Kidney epithelial cell (primary cell): ENCODE measurements at regions not wholly inside any gene's neighbourhood (a gene's known extent, or its start where the extent isn't known, plus 50 kb on each side); places are given as distances from the start of the nearest gene placed in this dataset.
"Not testable (repeated sequence)": the region's sequence is repeated elsewhere in the genome, so short reads cannot be mapped to it uniquely, and the experiment has no call there.

ENCODE experiments used
- DNase-seq: peaks from one replicate; pipeline ENCODE4 v3.0.0-alpha.2; 2010; ENCODE audit warnings: low read depth
- H3K27me3 ChIP-seq: 2 replicates; pipeline ENCODE4 v1.6.0; 2011; ENCODE audit warnings: low read length; ENCODE audit not compliant: control insufficient read depth, insufficient read depth
- H3K36me3 ChIP-seq: 2 replicates; pipeline ENCODE4 v1.5.1; 2011; ENCODE audit warnings: low read length; ENCODE audit not compliant: control insufficient read depth, insufficient read depth
- H3K4me3 ChIP-seq: 2 replicates; pipeline ENCODE4 v1.5.1; 2011; ENCODE audit warnings: low read depth, mild to moderate bottlenecking, control low read depth, low read length
- TF ChIP-seq, protein P1 (sequence below): IDR thresholded peaks from 2 replicates; pipeline ENCODE4 v1.5.1; 2011; ENCODE audit warnings: mild to moderate bottlenecking, moderate library complexity, low read length, control low read depth, inconsistent platforms; ENCODE audit not compliant: insufficient read depth, poor library complexity, severe bottlenecking

DNA sequence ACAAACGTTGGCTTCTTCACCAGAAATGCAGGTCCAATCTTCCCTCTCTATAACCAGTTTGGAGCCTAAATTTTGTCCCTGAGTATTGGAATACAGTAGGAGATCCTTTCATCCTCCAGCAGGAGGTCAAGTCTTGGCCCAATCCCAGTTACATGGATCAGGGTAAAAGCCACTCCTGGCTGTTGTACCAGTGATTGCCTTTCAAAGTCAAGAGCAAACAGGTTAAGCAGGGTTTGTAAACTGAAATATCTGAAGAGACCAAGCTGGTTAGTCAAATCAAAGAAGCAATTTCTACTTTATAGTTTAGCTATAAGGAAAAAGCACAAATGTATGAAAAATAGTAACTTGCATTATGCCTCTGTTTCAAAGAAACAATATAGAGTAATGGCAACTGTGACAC, 329.4 kb downstream of the NAF1 start:
- H3K4me3 ChIP-seq, result no peak overlapping the region
- TF ChIP-seq, protein P1, sequence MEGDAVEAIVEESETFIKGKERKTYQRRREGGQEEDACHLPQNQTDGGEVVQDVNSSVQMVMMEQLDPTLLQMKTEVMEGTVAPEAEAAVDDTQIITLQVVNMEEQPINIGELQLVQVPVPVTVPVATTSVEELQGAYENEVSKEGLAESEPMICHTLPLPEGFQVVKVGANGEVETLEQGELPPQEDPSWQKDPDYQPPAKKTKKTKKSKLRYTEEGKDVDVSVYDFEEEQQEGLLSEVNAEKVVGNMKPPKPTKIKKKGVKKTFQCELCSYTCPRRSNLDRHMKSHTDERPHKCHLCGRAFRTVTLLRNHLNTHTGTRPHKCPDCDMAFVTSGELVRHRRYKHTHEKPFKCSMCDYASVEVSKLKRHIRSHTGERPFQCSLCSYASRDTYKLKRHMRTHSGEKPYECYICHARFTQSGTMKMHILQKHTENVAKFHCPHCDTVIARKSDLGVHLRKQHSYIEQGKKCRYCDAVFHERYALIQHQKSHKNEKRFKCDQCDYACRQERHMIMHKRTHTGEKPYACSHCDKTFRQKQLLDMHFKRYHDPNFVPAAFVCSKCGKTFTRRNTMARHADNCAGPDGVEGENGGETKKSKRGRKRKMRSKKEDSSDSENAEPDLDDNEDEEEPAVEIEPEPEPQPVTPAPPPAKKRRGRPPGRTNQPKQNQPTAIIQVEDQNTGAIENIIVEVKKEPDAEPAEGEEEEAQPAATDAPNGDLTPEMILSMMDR, result no peak
- DNase-seq, result no peak
- H3K36me3 ChIP-seq, result no peaks in the 10 kb centered on the region
- no peaks in the 10 kb centered on the region for H3K27me3 ChIP-seq

DNA sequence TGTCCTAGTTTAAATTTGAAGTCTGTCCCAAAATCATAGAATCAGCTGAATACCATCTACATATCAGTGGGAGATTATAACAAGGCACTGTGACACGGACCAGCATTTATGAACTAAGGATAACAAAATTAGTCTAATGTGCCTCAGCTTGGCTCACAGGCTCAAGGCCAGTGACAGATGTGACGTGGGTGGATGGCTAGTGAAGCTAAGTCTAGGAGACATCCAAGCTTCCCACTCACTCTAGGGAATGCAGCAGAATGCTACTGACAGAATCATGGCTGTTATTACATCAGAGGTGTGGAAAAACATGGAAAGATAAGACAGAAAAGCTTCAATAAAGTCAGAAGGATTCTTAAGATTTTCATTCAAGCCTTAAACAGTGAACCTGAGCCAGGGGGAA, 329.9 kb downstream of the NAF1 start:
- H3K4me3 ChIP-seq, result no peak overlapping the region
- no peak for DNase-seq
- H3K36me3 ChIP-seq, result no peaks in the 10 kb centered on the region
- no peaks in the 10 kb centered on the region for H3K27me3 ChIP-seq
- TF ChIP-seq, protein P1, result no peak

DNA sequence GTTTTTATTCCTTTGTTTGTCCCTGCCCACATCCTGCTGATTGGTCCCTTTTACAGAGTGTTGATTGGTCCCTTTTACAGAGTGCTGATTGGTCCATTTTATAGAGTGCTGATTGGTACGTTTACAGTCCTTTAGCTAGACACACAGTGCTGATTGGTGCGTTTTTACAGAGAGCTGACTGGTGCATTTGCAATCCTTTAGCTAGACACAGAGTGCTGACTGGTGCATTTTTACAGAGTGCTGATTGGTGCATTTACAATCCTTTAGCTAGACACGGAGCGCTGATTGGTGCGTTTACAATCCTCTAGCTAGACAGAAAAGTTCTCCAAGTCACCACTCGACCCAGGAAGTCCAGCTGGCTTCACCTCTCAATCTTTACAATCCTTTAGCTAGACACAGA, 330.4 kb downstream of the NAF1 start:
- DNase-seq, H3K36me3 ChIP-seq, H3K4me3 ChIP-seq, H3K27me3 ChIP-seq: not testable (repeated sequence)

DNA sequence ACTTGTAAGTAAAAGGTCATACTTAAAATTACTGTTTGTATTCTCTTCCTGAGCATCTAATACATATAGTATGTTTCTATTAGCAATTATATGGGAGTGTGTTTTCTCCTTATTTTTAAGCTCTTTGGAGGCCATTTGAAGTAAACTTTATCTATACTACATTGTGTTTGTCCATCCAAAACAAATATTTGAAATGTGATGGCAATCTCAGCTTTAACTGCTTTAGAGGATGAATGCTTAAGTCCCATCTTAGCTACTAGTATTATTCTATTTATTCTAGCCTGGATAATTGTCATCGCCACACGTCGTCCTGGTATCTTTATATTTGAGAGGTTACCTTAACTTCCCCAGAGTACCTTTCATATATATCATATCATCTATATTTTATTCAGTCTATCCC, 335.8 kb downstream of the NAF1 start:
- Histone ChIP-seq H3K27me3 (no peaks in the 10 kb centered on the region), H3K36me3 (no peaks in the 10 kb centered on the region), H3K4me3 (no peak overlapping the region)
- TF ChIP-seq, protein P1, result no peak
- DNase-seq, result no peak

DNA sequence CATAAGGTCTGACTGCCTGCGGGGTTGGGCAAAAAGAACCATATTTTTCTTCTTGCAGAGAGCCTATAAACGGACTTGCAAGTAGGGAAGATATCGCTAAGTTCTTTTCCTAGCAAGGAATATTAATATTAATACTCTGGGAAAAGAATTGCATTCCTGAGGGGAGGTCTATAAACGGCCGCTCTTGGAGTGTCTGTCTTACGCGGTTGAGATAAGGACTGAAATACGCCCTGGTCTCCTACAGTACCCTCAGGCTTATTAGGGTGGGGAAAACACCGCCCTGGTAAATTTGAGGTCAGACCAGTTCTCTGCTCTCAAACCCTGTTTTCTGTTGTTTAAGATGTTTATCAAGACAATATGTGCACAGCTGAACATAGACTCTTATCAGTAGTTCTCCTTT, 349.3 kb downstream of the NAF1 start:
- not testable (repeated sequence) for DNase-seq, H3K36me3 ChIP-seq, H3K4me3 ChIP-seq, H3K27me3 ChIP-seq

DNA sequence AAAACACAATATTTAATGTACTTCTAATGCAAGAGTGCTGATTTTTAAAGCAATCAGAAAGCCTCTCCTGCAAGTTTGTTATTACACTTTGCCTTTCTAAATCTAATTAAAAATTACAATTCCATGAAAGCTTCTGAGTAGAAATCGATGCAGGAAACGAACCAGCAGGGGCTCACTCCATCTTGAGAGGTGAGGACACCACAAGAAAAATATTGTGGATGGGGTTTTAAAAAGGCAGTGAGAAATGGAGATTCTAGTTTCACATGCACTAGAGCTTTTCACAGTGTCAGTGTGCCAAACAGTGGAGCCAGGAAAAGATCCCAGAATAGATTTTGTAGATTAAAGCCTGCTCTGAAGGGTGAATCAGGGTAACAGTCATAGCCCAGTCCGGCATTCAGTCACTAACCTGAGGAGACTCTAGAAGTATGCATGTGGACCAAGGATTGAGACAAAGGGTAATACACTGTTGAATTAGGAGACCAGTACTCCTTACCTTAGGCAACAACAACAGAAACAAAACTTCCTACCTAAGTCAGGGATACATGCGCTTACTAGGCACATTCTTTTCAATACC, 362.3 kb downstream of the NAF1 start:
- Histone ChIP-seq H3K36me3 (no peaks in the 10 kb centered on the region), H3K4me3 (no peak overlapping the region), H3K27me3 (no peaks in the 10 kb centered on the region)
- TF ChIP-seq, protein P1, result no peak
- DNase-seq, result no peak

DNA sequence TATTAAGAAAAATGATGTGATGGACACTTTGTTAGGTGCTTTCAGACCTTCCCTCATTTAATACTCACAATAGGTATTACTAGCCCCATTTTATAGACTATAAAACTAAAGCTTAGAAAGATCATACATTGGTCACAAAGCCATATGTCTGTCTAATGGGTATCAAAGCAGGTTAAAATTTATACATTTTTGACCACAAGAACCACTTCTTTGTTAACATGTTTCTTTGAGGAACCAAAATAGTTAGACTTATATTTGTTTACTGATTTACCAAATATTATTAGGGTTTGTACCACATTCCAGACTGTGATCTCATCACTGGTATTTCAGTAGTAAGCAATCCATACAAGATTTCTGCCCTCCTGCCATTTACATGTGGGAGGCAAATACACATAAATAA, 363.3 kb downstream of the NAF1 start:
- H3K36me3 ChIP-seq, result no peaks in the 10 kb centered on the region
- TF ChIP-seq, protein P1, result no peak
- H3K27me3 ChIP-seq, result no peaks in the 10 kb centered on the region
- DNase-seq, result no peak
- no peak overlapping the region for H3K4me3 ChIP-seq
